HG03575 (cell line): ENCODE measurements at regions not wholly inside any gene's neighbourhood (a gene's known extent, or its start where the extent isn't known, plus 50 kb on each side); places are given as distances from the start of the nearest gene placed in this dataset.
"Not testable (repeated sequence)": the region's sequence is repeated elsewhere in the genome, so short reads cannot be mapped to it uniquely, and the experiment has no call there.

Experiments
- ATAC-seq: cut with Tn5 transposase; IDR thresholded peaks from one replicate; pipeline ENCODE4 v1.9.1; 2021; ENCODE audit not compliant: unreplicated experiment, insufficient number of reproducible peaks, low FRiP score; ENCODE audit errors: extremely low read depth

DNA sequence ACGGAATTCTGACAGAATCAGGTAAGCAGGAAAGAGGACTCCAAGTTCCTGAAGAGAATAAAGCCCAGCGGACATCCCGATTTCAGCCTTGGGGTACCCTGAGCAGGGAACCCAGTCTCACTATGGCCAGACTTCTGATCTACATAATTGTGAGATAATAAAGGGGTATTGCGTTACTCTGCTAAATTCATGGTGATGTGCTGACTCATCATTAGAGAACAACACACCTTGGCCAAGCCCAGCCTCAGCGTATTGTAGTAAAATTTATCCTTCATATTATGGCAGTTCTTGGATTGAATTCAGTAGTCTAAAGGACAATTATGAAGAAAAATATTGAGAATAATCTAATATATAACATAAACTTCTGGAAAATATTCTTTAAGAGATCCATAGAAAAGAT lies 170.2 kb upstream of the MAD2L1 start:
- no peak for ATAC-seq

DNA sequence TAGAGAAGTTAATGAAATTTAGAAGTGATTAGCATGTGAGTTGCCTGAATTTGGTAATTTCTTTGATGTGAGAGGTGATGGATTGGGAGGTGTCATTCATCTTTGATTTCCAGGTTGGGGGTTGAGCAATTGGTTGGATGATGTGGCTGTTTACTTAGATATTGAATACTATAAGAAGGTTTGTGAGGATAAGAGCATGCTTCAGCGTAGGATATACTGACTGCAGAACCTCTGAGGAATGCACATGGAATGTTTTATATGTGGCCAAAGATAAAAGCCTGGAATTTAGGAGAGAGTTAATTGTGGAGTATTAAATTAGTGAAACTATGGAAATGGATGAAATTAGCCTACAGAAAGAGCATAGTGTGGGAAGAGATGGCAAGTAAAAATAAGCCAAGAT lies 165.4 kb upstream of the MAD2L1 start:
- no peak for ATAC-seq

GRCh38 chr4:120228086-120228485 lies 161.4 kb upstream of the MAD2L1 start:
- no peak for ATAC-seq

DNA sequence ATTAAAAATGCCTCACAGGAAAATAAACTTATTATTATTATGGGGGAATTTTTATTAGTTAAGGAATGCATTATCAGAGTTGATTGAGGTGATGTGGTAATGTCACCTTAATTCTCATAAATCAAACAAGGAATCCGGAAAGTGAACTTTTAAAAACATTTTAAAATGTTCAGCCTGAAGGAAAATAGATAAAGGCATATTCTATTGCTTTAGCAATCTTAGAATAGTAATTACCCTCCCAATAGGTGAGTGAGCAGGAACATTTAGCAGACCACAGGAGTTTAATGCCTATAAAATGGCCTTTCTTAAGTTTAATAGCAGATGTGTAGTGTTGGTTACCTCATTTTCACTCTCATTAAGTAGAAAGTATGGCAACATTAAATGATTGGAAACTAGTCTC lies 160.9 kb upstream of the MAD2L1 start:
- ATAC-seq, result no peak

DNA sequence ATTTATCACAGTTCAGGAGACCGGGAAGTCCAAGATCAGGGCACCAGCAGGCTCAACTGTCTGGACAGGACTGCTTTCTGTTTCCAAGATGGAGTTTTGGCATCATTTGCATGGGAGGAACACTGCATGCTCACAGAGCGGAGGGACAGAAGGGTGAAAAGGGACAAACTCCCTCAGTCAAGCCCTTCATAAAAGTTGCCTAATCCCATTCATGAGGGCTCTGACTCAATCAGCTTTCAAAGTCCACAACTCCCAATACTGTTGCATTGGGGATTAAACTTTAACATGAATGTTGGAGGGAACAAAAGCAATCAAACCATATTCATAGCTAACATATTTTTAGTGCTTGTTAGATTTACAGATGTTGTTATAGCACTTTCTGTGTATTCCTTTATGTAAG lies 158.9 kb upstream of the MAD2L1 start:
- no peak for ATAC-seq

DNA sequence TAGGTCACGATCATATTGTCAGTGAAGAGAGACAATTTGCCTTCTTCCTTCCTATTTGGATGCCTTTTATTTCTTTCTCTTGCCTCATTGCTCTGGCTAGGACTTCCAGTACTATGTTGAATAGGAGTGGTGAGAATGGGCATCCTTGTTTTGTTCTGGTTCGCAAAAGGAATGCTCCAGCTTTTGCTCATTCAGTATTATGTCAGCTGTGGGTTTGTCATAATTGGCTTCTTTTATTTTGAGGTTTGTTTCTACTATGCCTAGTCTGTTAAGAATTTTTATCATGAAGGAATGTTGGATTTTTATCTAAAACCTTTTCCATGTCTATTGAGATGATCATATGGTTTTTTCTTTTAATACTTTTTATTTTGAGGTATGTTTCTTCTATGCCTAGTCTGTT lies 152.3 kb upstream of the MAD2L1 start:
- no peak for ATAC-seq

- no peak for ATAC-seq
Measured at GRCh38 chr4:120215350-120215749, 148.7 kb upstream of the MAD2L1 start.

GRCh38 chr4:120211408-120212015 lies 144.9 kb upstream of the MAD2L1 start:
- no peak for ATAC-seq

GRCh38 chr4:120209706-120210105 lies 143.1 kb upstream of the MAD2L1 start:
- ATAC-seq, result no peak

DNA sequence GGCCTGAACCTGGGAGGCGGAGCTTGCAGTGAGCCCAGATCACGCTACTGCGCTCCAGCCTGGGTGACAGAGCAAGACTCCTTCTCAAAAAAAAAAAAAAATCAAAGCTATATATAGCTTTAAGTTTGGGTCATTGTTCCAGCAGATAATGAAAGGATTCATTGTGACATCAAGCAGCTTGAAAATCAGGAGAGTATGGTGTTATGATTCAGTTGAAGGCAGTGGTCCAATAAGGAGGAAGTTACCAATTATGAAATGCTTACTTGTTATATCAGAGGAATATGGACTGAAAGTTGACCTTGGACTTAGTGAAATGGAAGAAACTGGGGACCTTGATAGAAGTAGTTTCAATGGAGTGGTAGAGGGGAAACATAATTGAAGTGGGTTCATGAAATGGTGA lies 140.4 kb upstream of the MAD2L1 start:
- ATAC-seq, result no peak

GRCh38 chr4:120202222-120202621 lies 135.6 kb upstream of the MAD2L1 start:
- no peak for ATAC-seq

DNA sequence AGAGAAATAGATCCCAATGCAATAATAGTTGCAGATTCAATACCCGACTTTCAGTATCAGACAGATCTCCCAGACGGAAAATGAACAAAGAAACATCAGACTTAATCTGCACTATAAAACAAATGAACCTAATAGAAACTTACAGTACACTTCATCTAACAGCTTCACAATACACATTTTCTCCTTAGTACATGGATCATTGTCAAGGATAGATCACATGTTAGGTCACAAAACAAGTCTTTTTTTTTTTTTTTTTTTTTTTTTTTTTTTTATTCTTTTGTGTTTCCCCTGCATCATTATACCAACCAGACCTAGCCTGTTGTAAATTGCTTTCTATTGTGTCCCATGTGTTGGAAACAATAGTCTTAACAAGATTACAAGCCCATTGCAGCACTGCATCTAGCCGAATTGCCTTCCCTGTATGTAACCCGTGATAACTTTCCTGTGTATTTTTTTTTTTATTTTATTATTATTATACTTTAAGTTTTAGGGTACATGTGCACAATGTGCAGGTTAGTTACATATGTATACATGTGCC lies 134.0 kb upstream of the MAD2L1 start:
- ATAC-seq, result not testable (repeated sequence)

- ATAC-seq, result no peak
Measured at GRCh38 chr4:120198411-120198810, 131.8 kb upstream of the MAD2L1 start.

GRCh38 chr4:120177603-120178002 lies 111.0 kb upstream of the MAD2L1 start:
- no peak for ATAC-seq

DNA sequence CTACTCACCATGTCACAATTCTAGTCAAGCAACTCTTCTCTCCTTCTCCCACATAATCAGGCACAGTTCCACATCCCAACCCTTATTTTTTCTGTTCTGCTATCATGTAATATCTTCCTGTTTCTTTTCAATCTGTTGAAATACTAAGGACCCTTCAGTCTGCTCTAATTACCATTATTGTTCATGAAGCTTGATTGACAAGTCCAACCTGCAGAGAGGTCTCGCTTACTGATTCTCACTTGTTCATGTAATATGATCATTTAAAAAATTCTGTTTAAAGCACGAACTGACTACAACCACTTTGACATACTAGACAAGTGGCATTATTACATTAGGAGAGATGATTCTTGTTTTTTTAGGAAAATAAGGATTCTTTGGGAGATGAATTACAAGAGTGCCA lies 108.6 kb upstream of the MAD2L1 start:
- ATAC-seq, result no peak

DNA sequence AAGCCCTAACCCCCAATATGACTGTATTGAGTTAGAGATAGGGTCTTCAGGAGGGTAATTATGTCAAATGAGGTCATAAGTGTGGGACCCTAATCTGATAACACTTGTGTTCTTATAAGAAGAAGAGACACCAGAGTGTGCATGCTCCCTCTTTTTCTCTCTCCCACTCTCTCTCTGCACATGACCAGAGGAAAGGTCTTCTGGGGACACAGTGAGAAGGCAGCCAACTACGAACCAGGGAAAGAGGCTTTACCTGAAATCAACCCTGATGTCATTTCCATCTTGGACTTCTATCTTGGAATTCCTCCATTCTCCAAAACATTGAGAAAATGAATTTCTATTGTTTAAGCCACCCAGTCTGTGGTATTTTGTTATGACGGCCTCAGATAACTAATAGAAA lies 97.2 kb upstream of the MAD2L1 start:
- ATAC-seq, result no peak

DNA sequence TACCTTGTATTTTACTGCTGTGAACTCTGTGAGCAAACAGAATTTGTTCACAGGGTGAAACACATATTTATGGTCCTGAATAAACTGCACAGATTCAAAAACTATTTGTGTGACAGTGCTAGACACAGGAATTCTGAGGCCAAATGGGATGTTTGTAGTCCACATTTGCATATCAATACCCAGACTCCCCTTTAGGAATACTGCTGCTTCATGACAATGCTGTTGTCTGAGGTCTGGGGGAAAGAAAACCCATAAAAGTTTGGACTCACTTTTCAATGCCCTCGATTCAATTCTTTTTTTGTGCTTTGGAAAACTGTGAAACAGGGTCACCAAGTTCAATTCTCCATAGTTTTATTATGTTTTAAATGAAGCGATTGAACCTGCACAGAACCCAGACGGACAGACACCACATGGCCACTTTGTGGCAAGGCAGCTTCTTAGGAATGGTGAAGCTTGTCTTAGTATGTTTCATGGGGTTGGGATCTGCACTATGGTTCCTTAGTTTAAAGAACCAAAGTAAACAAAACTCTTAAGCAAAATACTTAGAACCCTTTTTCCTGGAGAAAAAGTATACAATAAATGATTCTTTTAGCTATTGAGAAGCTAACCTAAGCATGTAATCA lies 92.3 kb upstream of the MAD2L1 start:
- ATAC-seq, result no peak

DNA sequence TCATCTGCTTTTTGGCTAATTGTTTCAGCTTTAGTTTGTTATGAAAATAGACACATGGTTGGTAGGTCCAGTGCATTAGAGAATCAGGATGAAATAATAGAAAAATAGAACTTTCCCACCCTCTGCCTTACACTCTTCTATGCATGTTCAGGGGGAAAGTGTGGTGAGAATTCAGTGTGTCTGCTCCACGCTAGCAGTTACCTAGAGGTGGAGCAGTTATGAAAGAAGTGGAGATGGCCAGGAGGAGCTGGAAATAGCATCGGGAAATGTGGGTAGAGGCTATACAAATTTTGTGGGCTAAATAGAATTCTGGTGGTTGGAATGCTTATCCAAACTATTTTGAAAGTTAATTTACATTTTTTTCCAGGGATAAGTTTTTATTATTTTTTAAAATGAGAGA lies 91.4 kb upstream of the MAD2L1 start:
- ATAC-seq, result no peak

DNA sequence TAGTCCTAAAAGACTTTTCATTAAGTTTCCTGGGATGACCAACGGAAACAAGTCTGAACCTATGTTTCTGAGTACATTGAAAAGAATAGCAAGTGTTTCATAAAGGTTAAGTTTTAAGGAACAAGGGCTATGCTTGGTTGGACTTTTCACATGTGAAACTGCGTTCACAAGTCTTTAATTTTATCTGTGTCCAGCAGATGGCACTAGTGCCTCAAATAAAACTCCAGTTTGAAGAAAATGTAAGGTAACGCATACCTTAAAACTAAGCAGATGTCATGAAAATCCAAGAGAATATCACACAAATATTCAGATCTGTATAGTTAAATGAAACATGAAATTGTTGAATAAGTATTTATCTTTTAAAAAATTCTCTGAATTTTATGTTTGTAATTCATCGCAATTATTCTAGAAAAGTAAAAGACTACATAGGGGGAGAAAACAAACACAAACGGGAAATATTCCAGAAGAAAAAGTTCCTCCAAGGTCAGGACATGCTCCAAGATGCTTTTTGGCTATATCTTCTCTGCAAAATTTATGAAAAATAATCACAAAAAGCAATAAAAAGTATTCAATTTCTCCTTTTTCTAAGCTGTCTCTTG lies 89.6 kb upstream of the MAD2L1 start:
- ATAC-seq, result peak; percentile 76

GRCh38 chr4:120155287-120155686 lies 88.6 kb upstream of the MAD2L1 start:
- ATAC-seq, result no peak
